PFSK-1 (cell line): ENCODE measurements at regions not wholly inside any gene's neighbourhood (a gene's known extent, or its start where the extent isn't known, plus 50 kb on each side); places are given as distances from the start of the nearest gene placed in this dataset.

Source experiments
- POLR2AphosphoS5 ChIP-seq: IDR thresholded peaks from 2 replicates; pipeline ENCODE4 v1.6.1; 2012; ENCODE audit warnings: low read depth, mild to moderate bottlenecking, control low read depth, low read length, moderate library complexity
- TF ChIP-seq, protein P1 (sequence below), 2 experiments: IDR thresholded peaks; 2 replicates each; pipeline versions ENCODE4 v1.6.1 to v1.8.0; 2011 to 2012; ENCODE audit warnings: low read depth in 2 of 2, low read length in 2 of 2, control low read depth in 1 of 2, inconsistent platforms in 1 of 2, mild to moderate bottlenecking in 1 of 2, moderate library complexity in 1 of 2; ENCODE audit not compliant: insufficient read depth in 1 of 2

- TF ChIP-seq POLR2AphosphoS5: no peak
- TF ChIP-seq, protein P1, sequence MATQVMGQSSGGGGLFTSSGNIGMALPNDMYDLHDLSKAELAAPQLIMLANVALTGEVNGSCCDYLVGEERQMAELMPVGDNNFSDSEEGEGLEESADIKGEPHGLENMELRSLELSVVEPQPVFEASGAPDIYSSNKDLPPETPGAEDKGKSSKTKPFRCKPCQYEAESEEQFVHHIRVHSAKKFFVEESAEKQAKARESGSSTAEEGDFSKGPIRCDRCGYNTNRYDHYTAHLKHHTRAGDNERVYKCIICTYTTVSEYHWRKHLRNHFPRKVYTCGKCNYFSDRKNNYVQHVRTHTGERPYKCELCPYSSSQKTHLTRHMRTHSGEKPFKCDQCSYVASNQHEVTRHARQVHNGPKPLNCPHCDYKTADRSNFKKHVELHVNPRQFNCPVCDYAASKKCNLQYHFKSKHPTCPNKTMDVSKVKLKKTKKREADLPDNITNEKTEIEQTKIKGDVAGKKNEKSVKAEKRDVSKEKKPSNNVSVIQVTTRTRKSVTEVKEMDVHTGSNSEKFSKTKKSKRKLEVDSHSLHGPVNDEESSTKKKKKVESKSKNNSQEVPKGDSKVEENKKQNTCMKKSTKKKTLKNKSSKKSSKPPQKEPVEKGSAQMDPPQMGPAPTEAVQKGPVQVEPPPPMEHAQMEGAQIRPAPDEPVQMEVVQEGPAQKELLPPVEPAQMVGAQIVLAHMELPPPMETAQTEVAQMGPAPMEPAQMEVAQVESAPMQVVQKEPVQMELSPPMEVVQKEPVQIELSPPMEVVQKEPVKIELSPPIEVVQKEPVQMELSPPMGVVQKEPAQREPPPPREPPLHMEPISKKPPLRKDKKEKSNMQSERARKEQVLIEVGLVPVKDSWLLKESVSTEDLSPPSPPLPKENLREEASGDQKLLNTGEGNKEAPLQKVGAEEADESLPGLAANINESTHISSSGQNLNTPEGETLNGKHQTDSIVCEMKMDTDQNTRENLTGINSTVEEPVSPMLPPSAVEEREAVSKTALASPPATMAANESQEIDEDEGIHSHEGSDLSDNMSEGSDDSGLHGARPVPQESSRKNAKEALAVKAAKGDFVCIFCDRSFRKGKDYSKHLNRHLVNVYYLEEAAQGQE (IDR thresholded peaks at IDR 0.05; ENCODE audit: insufficient read depth in 1 of 2, low read depth in 2 of 2, low read length in 2 of 2): no peak
Measured at GRCh38 chr2:65744477-65745200, 312.2 kb upstream of the SPRED2 start.
